Endodermal cell (in vitro differentiated cells): ENCODE measurements at regions not wholly inside any gene's neighbourhood (a gene's known extent, or its start where the extent isn't known, plus 50 kb on each side); places are given as distances from the start of the nearest gene placed in this dataset.
A peak's percentile ranks its signal among the peaks of the same experiment; 100 is the strongest.

Experiments
- DNase-seq: peaks from one replicate; pipeline ENCODE4 v3.0.0-alpha.2; 2017
- H3K27ac ChIP-seq: 2 replicates; pipeline ENCODE4 v1.5.1; 2013; ENCODE audit warnings: mild to moderate bottlenecking, low read depth, low read length, moderate library complexity
- H3K27me3 ChIP-seq: 2 replicates; pipeline ENCODE4 v1.6.1; 2013; ENCODE audit warnings: mild to moderate bottlenecking, low read length, moderate library complexity; ENCODE audit not compliant: insufficient read depth, control insufficient read depth, poor library complexity, severe bottlenecking
- H3K36me3 ChIP-seq: 2 replicates; pipeline ENCODE4 v1.7.0; 2013; ENCODE audit warnings: mild to moderate bottlenecking, low read length, moderate library complexity; ENCODE audit not compliant: control insufficient read depth, insufficient read depth
- H3K4me1 ChIP-seq: one replicate; pipeline ENCODE4 v1.7.0; 2013; ENCODE audit warnings: low read length; ENCODE audit not compliant: control insufficient read depth, insufficient read depth
- H3K4me3 ChIP-seq: 2 replicates; pipeline ENCODE4 v1.5.1; 2013; ENCODE audit warnings: mild to moderate bottlenecking, low read length, moderate library complexity
- H3K9ac ChIP-seq: 2 replicates; pipeline ENCODE4 v1.6.1; 2013; ENCODE audit warnings: mild to moderate bottlenecking, low read length, moderate library complexity; ENCODE audit not compliant: poor library complexity, severe bottlenecking; ENCODE audit errors: extremely low read depth
- H3K9me3 ChIP-seq: 2 replicates; pipeline ENCODE4 v1.6.1; 2013; ENCODE audit warnings: mild to moderate bottlenecking, low read length, moderate library complexity; ENCODE audit not compliant: control insufficient read depth
- H3K27ac Mint-ChIP-seq: 2 replicates; pipeline ENCODE4 v1.8.0; 2020; ENCODE audit warnings: mixed read lengths
- H3K27me3 Mint-ChIP-seq: 2 replicates; pipeline ENCODE4 v1.8.0; 2021; ENCODE audit warnings: mild to moderate bottlenecking, mixed read lengths; ENCODE audit not compliant: insufficient read depth
- H3K36me3 Mint-ChIP-seq: 2 replicates; pipeline ENCODE4 v1.8.0; 2020; ENCODE audit warnings: low read depth, mixed read lengths
- H3K4me1 Mint-ChIP-seq: 2 replicates; pipeline ENCODE4 v1.8.0; 2020; ENCODE audit warnings: mixed read lengths
- H3K4me3 Mint-ChIP-seq: 2 replicates; pipeline ENCODE4 v1.8.0; 2020; ENCODE audit warnings: mild to moderate bottlenecking, moderate library complexity, mixed read lengths
- H3K9me3 Mint-ChIP-seq: 2 replicates; pipeline ENCODE4 v1.8.0; 2020; ENCODE audit warnings: mild to moderate bottlenecking, mixed read lengths
- CTCF ChIP-seq: fragments of 200-600 bp; sonication (generic); conservative IDR thresholded peaks from 2 replicates; pipeline ENCODE4 v1.5.0; 2021; ENCODE audit warnings: antibody characterized with exemption, mild to moderate bottlenecking
- WGBS, 2 experiments: methylation state at CpG; one replicate each; pipeline versions ENCODE4 v1.1.5 to v1.1.7; 2013; ENCODE audit warnings: missing lambda C conversion rate in 2 of 2, mixed read lengths in 1 of 2; ENCODE audit not compliant: insufficient coverage in 1 of 2, insufficient read length in 1 of 2; 5-methylcytosine and 5-hydroxymethylcytosine counted together

GRCh38 chr6:93817937-93818336 is 398.6 kb upstream of the EPHA7 start:
- TF ChIP-seq CTCF = no peak
- Mint-ChIP-seq H3K27me3 (no peaks in the 10 kb centered on the region), H3K36me3 (peaks cover 25% of the 10 kb centered on the region), H3K27ac (no peak overlapping the region), H3K4me3 (no peak overlapping the region), H3K4me1 (peaks cover 18% of the 10 kb centered on the region), H3K9me3 (no peaks in the 10 kb centered on the region)
- no peaks in the 10 kb centered on the region for H3K27me3 ChIP-seq
- H3K9ac ChIP-seq = no peak overlapping the region
- peaks cover 23% of the 10 kb centered on the region for H3K36me3 ChIP-seq
- peaks cover 6% of the 10 kb centered on the region for H3K9me3 ChIP-seq
- no peak overlapping the region for H3K27ac ChIP-seq
- no peaks in the 10 kb centered on the region for H3K4me1 ChIP-seq
- no peak overlapping the region for H3K4me3 ChIP-seq
- DNase-seq = no peak

GRCh38 chr6:93806409-93807270 is 387.3 kb upstream of the EPHA7 start:
- H3K9me3 ChIP-seq = peaks cover 19% of the 10 kb centered on the region
- no peak overlapping the region for H3K4me3 Mint-ChIP-seq
- H3K9me3 Mint-ChIP-seq = peaks cover 5% of the 10 kb centered on the region
- no peak for DNase-seq
- H3K27me3 Mint-ChIP-seq = no peaks in the 10 kb centered on the region
- H3K27me3 ChIP-seq = no peaks in the 10 kb centered on the region
- H3K4me3 ChIP-seq = no peak overlapping the region
- H3K9ac ChIP-seq = no peak overlapping the region
- H3K4me1 ChIP-seq = no peaks in the 10 kb centered on the region
- no peaks in the 10 kb centered on the region for H3K4me1 Mint-ChIP-seq
- H3K27ac ChIP-seq = no peak overlapping the region
- H3K36me3 ChIP-seq = peaks cover 16% of the 10 kb centered on the region
- no peak overlapping the region for H3K27ac Mint-ChIP-seq
- peaks cover 36% of the 10 kb centered on the region for H3K36me3 Mint-ChIP-seq
- TF ChIP-seq CTCF = no peak
- 79 to 97% methylated on average over 4 of the region's 4 CpGs for whole genome bisulfite sequencing, 2 experiments

GRCh38 chr6:93801101-93801847 is 381.9 kb upstream of the EPHA7 start:
- Mint-ChIP-seq H3K27ac (no peak overlapping the region), H3K27me3 (no peaks in the 10 kb centered on the region), H3K36me3 (peaks cover 9% of the 10 kb centered on the region), H3K4me1 (no peaks in the 10 kb centered on the region), H3K9me3 (peaks cover 5% of the 10 kb centered on the region), H3K4me3 (no peak overlapping the region)
- peak; percentile 63 for DNase-seq
- H3K9me3 ChIP-seq = no peaks in the 10 kb centered on the region
- no peak for TF ChIP-seq CTCF
- H3K4me3 ChIP-seq = no peak overlapping the region
- 33 to 96% methylated on average over 1 to 2 of the region's 2 CpGs for WGBS, 2 experiments
- no peak overlapping the region for H3K9ac ChIP-seq
- H3K4me1 ChIP-seq = no peaks in the 10 kb centered on the region
- H3K27me3 ChIP-seq = no peaks in the 10 kb centered on the region
- no peak overlapping the region for H3K27ac ChIP-seq
- no peaks in the 10 kb centered on the region for H3K36me3 ChIP-seq
